Neutrophil (primary cell): ENCODE measurements at regions not wholly inside any gene's neighbourhood (a gene's known extent, or its start where the extent isn't known, plus 50 kb on each side); places are given as distances from the start of the nearest gene placed in this dataset.

Source experiments
- H3K27ac ChIP-seq: fragments of 200-600 bp; sonication (generic); 2 replicates; pipeline ENCODE4 v1.5.1; 2016; ENCODE audit warnings: mild to moderate bottlenecking, moderate library complexity
- H3K27me3 ChIP-seq: fragments of 200-600 bp; sonication (generic); 2 replicates; pipeline ENCODE4 v1.6.0; 2016; ENCODE audit warnings: mild to moderate bottlenecking
- H3K36me3 ChIP-seq: fragments of 200-600 bp; sonication (generic); 2 replicates; pipeline ENCODE4 v1.5.1; 2017
- H3K4me1 ChIP-seq, 2 experiments: fragments of 200-600 bp in 1 of 2; sonication (generic) in 1 of 2; 1 replicate in 1 of 2; 2 replicates in 1 of 2; pipeline versions ENCODE4 v1.5.1 to v1.6.1; 2013 to 2016; ENCODE audit warnings: low read depth in 1 of 2, low read length in 1 of 2, mild to moderate bottlenecking in 1 of 2, moderate library complexity in 1 of 2; ENCODE audit not compliant: control insufficient read depth in 1 of 2, insufficient read depth in 1 of 2
- H3K4me3 ChIP-seq, 2 experiments: fragments of 200-600 bp in 1 of 2; sonication (generic) in 1 of 2; 1 replicate in 1 of 2; 2 replicates in 1 of 2; pipeline ENCODE4 v1.5.1; 2013 to 2016; ENCODE audit warnings: low read depth in 1 of 2, low read length in 1 of 2, mild to moderate bottlenecking in 1 of 2, moderate library complexity in 1 of 2
- H3K9me3 ChIP-seq: fragments of 200-600 bp; sonication (generic); 2 replicates; pipeline ENCODE4 v1.5.1; 2016
- CTCF ChIP-seq: fragments of 200-600 bp; sonication (generic); IDR thresholded peaks from 2 replicates; pipeline ENCODE4 v1.5.1; 2016; ENCODE audit warnings: antibody characterized with exemption

- H3K9me3 ChIP-seq: no peaks in the 10 kb centered on the region
- no peak overlapping the region for H3K4me3 ChIP-seq
- H3K27me3 ChIP-seq: no peaks in the 10 kb centered on the region
- no peaks in the 10 kb centered on the region for H3K36me3 ChIP-seq
- TF ChIP-seq CTCF: no peak
- no peak overlapping the region for H3K27ac ChIP-seq
- H3K4me1 ChIP-seq: no peaks in the 10 kb centered on the region
These were observed 263.6 kb upstream of the GADL1 start for GRCh38 chr3:31157893-31158620.

GRCh38 chr3:31159331-31160039 is 265.0 kb upstream of the GADL1 start:
- Histone ChIP-seq H3K36me3 (no peaks in the 10 kb centered on the region), H3K27me3 (no peaks in the 10 kb centered on the region), H3K4me1 (no peaks in the 10 kb centered on the region), H3K9me3 (no peaks in the 10 kb centered on the region), H3K4me3 (no peak overlapping the region), H3K27ac (no peak overlapping the region)
- TF ChIP-seq CTCF: no peak

GRCh38 chr3:31161889-31162288 is 267.4 kb upstream of the GADL1 start:
- no peaks in the 10 kb centered on the region for H3K36me3 ChIP-seq
- no peaks in the 10 kb centered on the region for H3K27me3 ChIP-seq
- H3K9me3 ChIP-seq: no peaks in the 10 kb centered on the region
- TF ChIP-seq CTCF: no peak
- H3K4me1 ChIP-seq: no peaks in the 10 kb centered on the region
- no peak overlapping the region for H3K27ac ChIP-seq
- no peak overlapping the region for H3K4me3 ChIP-seq

GRCh38 chr3:31164381-31164780 is 269.9 kb upstream of the GADL1 start:
- Histone ChIP-seq H3K9me3 (no peaks in the 10 kb centered on the region), H3K36me3 (no peaks in the 10 kb centered on the region), H3K27me3 (no peaks in the 10 kb centered on the region), H3K27ac (no peak overlapping the region), H3K4me3 (no peak overlapping the region), H3K4me1 (no peaks in the 10 kb centered on the region)
- TF ChIP-seq CTCF: no peak

GRCh38 chr3:31165399-31165860 is 271.0 kb upstream of the GADL1 start:
- H3K36me3 ChIP-seq: no peaks in the 10 kb centered on the region
- H3K27ac ChIP-seq: no peak overlapping the region
- no peak overlapping the region for H3K4me3 ChIP-seq
- H3K4me1 ChIP-seq: no peaks in the 10 kb centered on the region
- H3K27me3 ChIP-seq: no peaks in the 10 kb centered on the region
- TF ChIP-seq CTCF: no peak
- H3K9me3 ChIP-seq: no peaks in the 10 kb centered on the region
